Neural cell (in vitro differentiated cells): ENCODE measurements at regions not wholly inside any gene's neighbourhood (a gene's known extent, or its start where the extent isn't known, plus 50 kb on each side); places are given as distances from the start of the nearest gene placed in this dataset.

Experiments used
- H2AFZ ChIP-seq: fragments of 200-600, 300-800 bp; sonication (generic), shearing (Covaris generic); 2 replicates; pipeline ENCODE4 v1.6.0; 2014; ENCODE audit warnings: low read depth, mild to moderate bottlenecking, antibody characterized with exemption, low read length, moderate library complexity
- H3F3A ChIP-seq: fragments of 200-600 bp; shearing (Covaris generic); 2 replicates; pipeline ENCODE4 v1.6.1; 2016; ENCODE audit warnings: mild to moderate bottlenecking, moderate library complexity, mixed read lengths, antibody characterized with exemption, low read length; ENCODE audit not compliant: insufficient read depth, poor library complexity, severe bottlenecking
- H3K27ac ChIP-seq: fragments of 200-600, 300-800 bp; sonication (generic), shearing (Covaris generic); 2 replicates; pipeline ENCODE4 v1.5.1; 2014; ENCODE audit warnings: mild to moderate bottlenecking, low read length, moderate library complexity
- H3K27me3 ChIP-seq: fragments of 300-800, 200-600 bp; sonication (generic), shearing (Covaris generic); 2 replicates; pipeline ENCODE4 v1.6.0; 2014; ENCODE audit warnings: mild to moderate bottlenecking, low read depth, low read length, moderate library complexity; ENCODE audit not compliant: insufficient read depth
- H3K36me3 ChIP-seq: fragments of 300-800, 200-600 bp; sonication (generic), shearing (Covaris generic); 2 replicates; pipeline ENCODE4 v1.5.1; 2014; ENCODE audit warnings: mild to moderate bottlenecking, antibody characterized with exemption, low read length, moderate library complexity; ENCODE audit not compliant: insufficient read depth
- H3K4me2 ChIP-seq: fragments of 300-800, 200-600 bp; sonication (generic), shearing (Covaris generic); 2 replicates; pipeline ENCODE4 v1.6.0; 2014; ENCODE audit warnings: mild to moderate bottlenecking, low read length
- H3K4me3 ChIP-seq: fragments of 300-800, 200-600 bp; sonication (generic), shearing (Covaris generic); 2 replicates; pipeline ENCODE4 v1.5.1; 2014; ENCODE audit warnings: mild to moderate bottlenecking, low read length, moderate library complexity
- H3K79me2 ChIP-seq: fragments of 200-600 bp; shearing (Covaris generic); replicated peaks from 2 replicates; pipeline ENCODE4 v1.6.0; 2014; ENCODE audit warnings: mild to moderate bottlenecking, low read length, moderate library complexity; ENCODE audit not compliant: insufficient read depth
- H3K9ac ChIP-seq: fragments of 300-800, 200-600 bp; sonication (generic), shearing (Covaris generic); 2 replicates; pipeline ENCODE4 v1.6.1; 2016; ENCODE audit warnings: mild to moderate bottlenecking, low read length, mixed read lengths
- H3K9me2 ChIP-seq: fragments of 200-600 bp; shearing (Covaris generic); 2 replicates; pipeline ENCODE4 v1.6.1; 2016; ENCODE audit warnings: mild to moderate bottlenecking, low read length, mixed read lengths; ENCODE audit not compliant: insufficient read depth
- H3K9me3 ChIP-seq: fragments of 200-600, 300-800 bp; sonication (generic), shearing (Covaris generic); 2 replicates; pipeline ENCODE4 v1.6.1; 2016; ENCODE audit warnings: mild to moderate bottlenecking, mixed run types, low read length, moderate library complexity, mixed read lengths
- H4K20me1 ChIP-seq: fragments of 200-600 bp; shearing (Covaris generic); 2 replicates; pipeline ENCODE4 v1.6.1; 2016; ENCODE audit warnings: mild to moderate bottlenecking, mixed run types; ENCODE audit not compliant: insufficient read depth
- EP300 ChIP-seq: fragments of 450-650 bp; conservative IDR thresholded peaks from 2 replicates; pipeline ENCODE4 v1.6.1; 2014; ENCODE audit warnings: antibody characterized with exemption, mild to moderate bottlenecking, moderate library complexity; ENCODE audit not compliant: poor library complexity, severe bottlenecking
- EZH2 ChIP-seq: fragments of 200-600, 300-800 bp; shearing (Covaris generic), sonication (generic); IDR thresholded peaks from 2 replicates; pipeline ENCODE4 v1.6.1; 2014; ENCODE audit warnings: antibody characterized with exemption, low read length, borderline replicate concordance, mild to moderate bottlenecking; ENCODE audit not compliant: insufficient read depth, poor library complexity, severe bottlenecking
- MXI1 ChIP-seq: fragments of 450-650 bp; conservative IDR thresholded peaks from 2 replicates; pipeline ENCODE4 v1.6.1; 2014; ENCODE audit warnings: antibody characterized with exemption, mild to moderate bottlenecking; ENCODE audit not compliant: poor library complexity, severe bottlenecking
- POLR2AphosphoS5 ChIP-seq: IDR thresholded peaks from 2 replicates; pipeline ENCODE4 v1.6.1; 2012
- RAD21 ChIP-seq: fragments of 450-650 bp; conservative IDR thresholded peaks from 2 replicates; pipeline ENCODE4 v1.6.1; 2014; ENCODE audit warnings: antibody characterized with exemption, mild to moderate bottlenecking, moderate library complexity
- SMC3 ChIP-seq: fragments of 450-650 bp; conservative IDR thresholded peaks from 2 replicates; pipeline ENCODE4 v1.6.1; 2014; ENCODE audit warnings: antibody characterized with exemption, mild to moderate bottlenecking, moderate library complexity; ENCODE audit not compliant: poor library complexity
- TAF1 ChIP-seq: IDR thresholded peaks from 2 replicates; pipeline ENCODE4 v1.6.1; 2012; ENCODE audit warnings: low read depth
- TF ChIP-seq, protein P1 (sequence below): IDR thresholded peaks from 2 replicates; pipeline ENCODE4 v1.6.1; 2012; ENCODE audit warnings: borderline replicate concordance
- TF ChIP-seq, protein P2 (sequence below): fragments of 450-650 bp; IDR thresholded peaks from 2 replicates; pipeline ENCODE4 v1.5.1; 2014; ENCODE audit warnings: antibody characterized with exemption, mild to moderate bottlenecking, moderate library complexity; ENCODE audit not compliant: poor library complexity, severe bottlenecking

DNA sequence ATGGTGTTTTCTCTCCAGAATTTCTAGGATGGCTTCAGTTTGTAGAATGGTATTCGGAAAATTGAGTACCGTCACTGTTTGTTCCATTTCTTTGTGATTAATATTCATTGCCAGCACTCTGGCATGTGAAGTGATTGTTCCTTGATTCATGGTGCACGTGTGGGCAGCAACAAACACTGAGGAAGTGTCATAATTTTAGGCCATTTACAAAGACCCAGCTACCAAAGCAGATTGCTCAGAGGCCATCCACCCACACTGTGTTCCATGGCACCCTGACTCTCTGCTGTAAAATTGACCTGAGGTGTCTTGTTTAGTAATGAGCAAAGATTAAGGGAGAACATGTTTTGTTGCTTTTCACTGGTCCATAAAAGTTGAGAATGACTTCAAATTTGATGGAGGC is 250.9 kb upstream of the FMN2 start:
- Histone ChIP-seq H4K20me1 (no peaks in the 10 kb centered on the region), H2AFZ (no peak overlapping the region), H3K27ac (no peak overlapping the region), H3K9ac (no peak overlapping the region), H3K4me3 (no peak overlapping the region), H3K9me2 (no peaks in the 10 kb centered on the region), H3K36me3 (no peaks in the 10 kb centered on the region), H3K27me3 (no peaks in the 10 kb centered on the region), H3K4me2 (no peak overlapping the region), H3K79me2 (no peaks in the 10 kb centered on the region), H3F3A (no peaks in the 10 kb centered on the region), H3K9me3 (no peaks in the 10 kb centered on the region)
- TF ChIP-seq POLR2AphosphoS5 (no peak), SMC3 (no peak), TAF1 (no peak), EZH2 (no peak), EP300 (no peak), MXI1 (no peak), RAD21 (no peak)
- TF ChIP-seq, protein P1, sequence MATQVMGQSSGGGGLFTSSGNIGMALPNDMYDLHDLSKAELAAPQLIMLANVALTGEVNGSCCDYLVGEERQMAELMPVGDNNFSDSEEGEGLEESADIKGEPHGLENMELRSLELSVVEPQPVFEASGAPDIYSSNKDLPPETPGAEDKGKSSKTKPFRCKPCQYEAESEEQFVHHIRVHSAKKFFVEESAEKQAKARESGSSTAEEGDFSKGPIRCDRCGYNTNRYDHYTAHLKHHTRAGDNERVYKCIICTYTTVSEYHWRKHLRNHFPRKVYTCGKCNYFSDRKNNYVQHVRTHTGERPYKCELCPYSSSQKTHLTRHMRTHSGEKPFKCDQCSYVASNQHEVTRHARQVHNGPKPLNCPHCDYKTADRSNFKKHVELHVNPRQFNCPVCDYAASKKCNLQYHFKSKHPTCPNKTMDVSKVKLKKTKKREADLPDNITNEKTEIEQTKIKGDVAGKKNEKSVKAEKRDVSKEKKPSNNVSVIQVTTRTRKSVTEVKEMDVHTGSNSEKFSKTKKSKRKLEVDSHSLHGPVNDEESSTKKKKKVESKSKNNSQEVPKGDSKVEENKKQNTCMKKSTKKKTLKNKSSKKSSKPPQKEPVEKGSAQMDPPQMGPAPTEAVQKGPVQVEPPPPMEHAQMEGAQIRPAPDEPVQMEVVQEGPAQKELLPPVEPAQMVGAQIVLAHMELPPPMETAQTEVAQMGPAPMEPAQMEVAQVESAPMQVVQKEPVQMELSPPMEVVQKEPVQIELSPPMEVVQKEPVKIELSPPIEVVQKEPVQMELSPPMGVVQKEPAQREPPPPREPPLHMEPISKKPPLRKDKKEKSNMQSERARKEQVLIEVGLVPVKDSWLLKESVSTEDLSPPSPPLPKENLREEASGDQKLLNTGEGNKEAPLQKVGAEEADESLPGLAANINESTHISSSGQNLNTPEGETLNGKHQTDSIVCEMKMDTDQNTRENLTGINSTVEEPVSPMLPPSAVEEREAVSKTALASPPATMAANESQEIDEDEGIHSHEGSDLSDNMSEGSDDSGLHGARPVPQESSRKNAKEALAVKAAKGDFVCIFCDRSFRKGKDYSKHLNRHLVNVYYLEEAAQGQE: no peak
- TF ChIP-seq, protein P2, sequence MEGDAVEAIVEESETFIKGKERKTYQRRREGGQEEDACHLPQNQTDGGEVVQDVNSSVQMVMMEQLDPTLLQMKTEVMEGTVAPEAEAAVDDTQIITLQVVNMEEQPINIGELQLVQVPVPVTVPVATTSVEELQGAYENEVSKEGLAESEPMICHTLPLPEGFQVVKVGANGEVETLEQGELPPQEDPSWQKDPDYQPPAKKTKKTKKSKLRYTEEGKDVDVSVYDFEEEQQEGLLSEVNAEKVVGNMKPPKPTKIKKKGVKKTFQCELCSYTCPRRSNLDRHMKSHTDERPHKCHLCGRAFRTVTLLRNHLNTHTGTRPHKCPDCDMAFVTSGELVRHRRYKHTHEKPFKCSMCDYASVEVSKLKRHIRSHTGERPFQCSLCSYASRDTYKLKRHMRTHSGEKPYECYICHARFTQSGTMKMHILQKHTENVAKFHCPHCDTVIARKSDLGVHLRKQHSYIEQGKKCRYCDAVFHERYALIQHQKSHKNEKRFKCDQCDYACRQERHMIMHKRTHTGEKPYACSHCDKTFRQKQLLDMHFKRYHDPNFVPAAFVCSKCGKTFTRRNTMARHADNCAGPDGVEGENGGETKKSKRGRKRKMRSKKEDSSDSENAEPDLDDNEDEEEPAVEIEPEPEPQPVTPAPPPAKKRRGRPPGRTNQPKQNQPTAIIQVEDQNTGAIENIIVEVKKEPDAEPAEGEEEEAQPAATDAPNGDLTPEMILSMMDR: no peak

- Histone ChIP-seq H3K36me3 (no peaks in the 10 kb centered on the region), H4K20me1 (no peaks in the 10 kb centered on the region), H3K27ac (no peak overlapping the region), H3K9me2 (no peaks in the 10 kb centered on the region), H3K9me3 (no peaks in the 10 kb centered on the region), H3K4me2 (no peak overlapping the region), H3K27me3 (no peaks in the 10 kb centered on the region), H3K79me2 (no peaks in the 10 kb centered on the region), H3F3A (no peaks in the 10 kb centered on the region), H3K4me3 (no peak overlapping the region), H2AFZ (no peak overlapping the region), H3K9ac (no peak overlapping the region)
- TF ChIP-seq, protein P2: no peak
- TF ChIP-seq TAF1: no peak
- TF ChIP-seq RAD21: no peak
- no peak for TF ChIP-seq POLR2AphosphoS5
- TF ChIP-seq MXI1: no peak
- TF ChIP-seq EP300: no peak
- no peak for TF ChIP-seq SMC3
- TF ChIP-seq, protein P1: no peak
- TF ChIP-seq EZH2: no peak
Observed at GRCh38 chr1:239841631-239842030, 250.1 kb upstream of the FMN2 start.
